ENCODE measurements at regions not wholly inside any gene's neighbourhood (a gene's known extent, or its start where the extent isn't known, plus 50 kb on each side); places are given as distances from the start of the nearest gene placed in this dataset.

DNA sequence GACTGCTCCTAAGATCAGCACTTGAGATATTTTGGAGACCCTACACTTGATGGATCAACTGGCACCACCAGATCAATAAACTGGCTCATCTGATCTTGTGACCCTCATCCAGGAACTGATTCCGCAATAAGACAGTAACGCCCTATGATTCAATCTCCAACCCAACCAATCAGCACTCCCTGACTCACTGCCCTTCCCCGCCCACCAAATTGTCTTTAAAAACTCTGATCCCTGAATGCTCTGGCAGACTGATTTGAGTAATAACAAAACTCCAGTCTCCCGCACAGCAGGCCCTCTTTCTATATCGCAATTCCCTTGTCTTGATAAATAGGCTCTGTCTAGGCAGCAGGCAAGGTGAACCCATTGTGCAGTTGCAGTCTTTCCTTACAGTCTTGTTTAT, 677.0 kb downstream of the LRRC70 start:
- Mint-ChIP-seq H3K4me1 (no peaks in the 10 kb centered on the region), H3K36me3 (no peaks in the 10 kb centered on the region), H3K27ac (no peak overlapping the region), H3K9me3 (no peaks in the 10 kb centered on the region), H3K4me3 (no peak overlapping the region), H3K27me3 (ENCODE audit: low read depth) (no peaks in the 10 kb centered on the region)
- no peak for DNase-seq (ENCODE audit: low spot score in 2 of 2, unreplicated experiment in 2 of 2)
- TF ChIP-seq, protein P1, sequence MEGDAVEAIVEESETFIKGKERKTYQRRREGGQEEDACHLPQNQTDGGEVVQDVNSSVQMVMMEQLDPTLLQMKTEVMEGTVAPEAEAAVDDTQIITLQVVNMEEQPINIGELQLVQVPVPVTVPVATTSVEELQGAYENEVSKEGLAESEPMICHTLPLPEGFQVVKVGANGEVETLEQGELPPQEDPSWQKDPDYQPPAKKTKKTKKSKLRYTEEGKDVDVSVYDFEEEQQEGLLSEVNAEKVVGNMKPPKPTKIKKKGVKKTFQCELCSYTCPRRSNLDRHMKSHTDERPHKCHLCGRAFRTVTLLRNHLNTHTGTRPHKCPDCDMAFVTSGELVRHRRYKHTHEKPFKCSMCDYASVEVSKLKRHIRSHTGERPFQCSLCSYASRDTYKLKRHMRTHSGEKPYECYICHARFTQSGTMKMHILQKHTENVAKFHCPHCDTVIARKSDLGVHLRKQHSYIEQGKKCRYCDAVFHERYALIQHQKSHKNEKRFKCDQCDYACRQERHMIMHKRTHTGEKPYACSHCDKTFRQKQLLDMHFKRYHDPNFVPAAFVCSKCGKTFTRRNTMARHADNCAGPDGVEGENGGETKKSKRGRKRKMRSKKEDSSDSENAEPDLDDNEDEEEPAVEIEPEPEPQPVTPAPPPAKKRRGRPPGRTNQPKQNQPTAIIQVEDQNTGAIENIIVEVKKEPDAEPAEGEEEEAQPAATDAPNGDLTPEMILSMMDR (IDR thresholded peaks at IDR 0.05; ENCODE audit: unreplicated experiment) = no peak

DNA sequence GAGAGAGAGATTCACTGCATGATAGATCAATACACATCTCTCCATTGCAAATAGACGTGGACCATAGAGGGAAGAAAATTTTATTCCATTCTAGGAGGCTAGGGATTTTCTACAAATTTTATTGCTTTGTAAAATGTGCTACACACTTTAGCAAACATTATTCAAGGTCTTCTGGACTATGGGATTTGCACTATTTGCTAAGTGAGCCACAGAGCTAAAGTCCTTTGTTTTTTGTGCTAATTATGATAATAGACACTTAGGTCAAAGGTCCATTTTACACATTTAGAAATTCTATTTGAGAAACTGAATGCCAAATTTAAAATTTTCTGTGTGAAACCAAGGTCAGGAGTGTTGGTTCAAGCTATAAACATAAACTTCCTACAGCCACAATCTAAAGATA, 672.3 kb downstream of the LRRC70 start:
- DNase-seq (ENCODE audit: low spot score in 2 of 2, unreplicated experiment in 2 of 2) = no peak
- H3K36me3 Mint-ChIP-seq = no peaks in the 10 kb centered on the region
- H3K27me3 Mint-ChIP-seq (ENCODE audit: low read depth) = no peaks in the 10 kb centered on the region
- peaks cover 6% of the 10 kb centered on the region for H3K4me1 Mint-ChIP-seq
- H3K4me3 Mint-ChIP-seq = no peak overlapping the region
- no peaks in the 10 kb centered on the region for H3K9me3 Mint-ChIP-seq
- TF ChIP-seq, protein P1 (IDR thresholded peaks at IDR 0.05; ENCODE audit: unreplicated experiment) = no peak
- no peak overlapping the region for H3K27ac Mint-ChIP-seq

DNA sequence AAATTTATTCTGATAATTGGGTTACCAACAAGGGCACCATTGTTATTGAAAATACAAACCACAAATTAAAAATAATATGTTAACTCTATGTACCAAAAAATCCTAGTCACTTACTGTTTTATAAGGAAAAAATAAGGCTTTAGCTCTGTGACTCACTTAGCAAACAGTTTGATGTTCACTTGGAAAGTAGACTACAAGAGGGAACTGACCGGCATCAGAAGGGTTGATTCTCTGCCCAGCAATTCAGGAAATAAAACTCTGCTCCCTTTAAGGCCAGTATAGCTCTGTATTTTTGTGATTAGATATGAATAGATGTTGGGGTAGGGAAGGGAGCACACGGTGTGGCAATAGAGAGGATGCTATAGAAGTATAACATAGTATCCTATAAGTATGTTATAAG, 671.3 kb downstream of the LRRC70 start:
- peaks cover 6% of the 10 kb centered on the region for H3K4me1 Mint-ChIP-seq
- no peaks in the 10 kb centered on the region for H3K27me3 Mint-ChIP-seq (ENCODE audit: low read depth)
- no peaks in the 10 kb centered on the region for H3K36me3 Mint-ChIP-seq
- no peak overlapping the region for H3K27ac Mint-ChIP-seq
- no peak for DNase-seq (ENCODE audit: low spot score in 2 of 2, unreplicated experiment in 2 of 2)
- H3K9me3 Mint-ChIP-seq = no peaks in the 10 kb centered on the region
- no peak overlapping the region for H3K4me3 Mint-ChIP-seq
- TF ChIP-seq, protein P1 (IDR thresholded peaks at IDR 0.05; ENCODE audit: unreplicated experiment) = no peak

DNA sequence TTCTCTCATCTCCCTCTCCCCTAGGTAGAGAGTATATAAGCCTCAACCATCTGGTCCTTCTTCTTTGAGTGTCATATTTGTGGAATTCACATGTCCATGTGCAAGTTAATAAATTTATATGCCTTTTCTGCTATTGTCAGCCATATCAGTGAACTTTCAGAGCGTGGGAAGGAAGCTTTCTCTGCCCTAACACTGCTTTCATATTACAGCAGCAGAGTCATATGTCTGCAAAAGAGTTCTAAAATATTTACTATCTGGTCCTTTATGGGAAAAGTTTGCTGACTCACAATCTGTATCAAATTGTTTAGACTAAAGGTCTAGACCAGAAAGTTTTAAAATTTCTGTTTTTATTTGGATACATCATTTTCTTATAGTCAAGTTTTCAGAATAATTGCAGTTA, 669.0 kb downstream of the LRRC70 start:
- Mint-ChIP-seq H3K4me3 (no peak overlapping the region), H3K27me3 (ENCODE audit: low read depth) (no peaks in the 10 kb centered on the region), H3K27ac (peak overlapping the region; percentile 30), H3K4me1 (peaks cover 6% of the 10 kb centered on the region), H3K9me3 (no peaks in the 10 kb centered on the region), H3K36me3 (no peaks in the 10 kb centered on the region)
- TF ChIP-seq, protein P1 (IDR thresholded peaks at IDR 0.05; ENCODE audit: unreplicated experiment) = no peak
- DNase-seq (ENCODE audit: low spot score in 2 of 2, unreplicated experiment in 2 of 2) = no peak

DNA sequence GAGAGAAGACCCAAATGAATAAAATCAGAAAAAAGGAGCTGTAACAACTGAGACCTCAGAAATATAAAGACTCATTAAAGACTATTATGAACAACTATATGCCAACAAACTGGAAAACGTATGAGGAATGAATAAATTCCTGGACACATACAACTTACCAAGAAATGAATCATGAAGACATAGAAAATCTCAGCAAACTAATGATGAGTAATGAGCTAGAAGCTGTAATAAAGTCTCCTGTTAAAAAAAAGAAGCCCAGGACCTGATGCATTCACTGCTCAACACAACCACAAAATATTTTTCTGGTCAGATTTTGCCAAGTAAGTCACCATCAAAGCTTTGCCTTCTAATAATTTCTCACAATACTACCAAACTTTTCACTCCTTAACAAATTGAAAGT, 666.7 kb downstream of the LRRC70 start:
- TF ChIP-seq, protein P1 (IDR thresholded peaks at IDR 0.05; ENCODE audit: unreplicated experiment) = no peak
- Mint-ChIP-seq H3K36me3 (no peaks in the 10 kb centered on the region), H3K4me3 (no peak overlapping the region), H3K27me3 (ENCODE audit: low read depth) (no peaks in the 10 kb centered on the region), H3K9me3 (no peaks in the 10 kb centered on the region), H3K27ac (no peak overlapping the region), H3K4me1 (peaks cover 6% of the 10 kb centered on the region)
- DNase-seq (ENCODE audit: low spot score in 2 of 2, unreplicated experiment in 2 of 2) = no peak
